DND-41 (cell line): ENCODE measurements at regions not wholly inside any gene's neighbourhood (a gene's known extent, or its start where the extent isn't known, plus 50 kb on each side); places are given as distances from the start of the nearest gene placed in this dataset.
"Not testable (repeated sequence)": the region's sequence is repeated elsewhere in the genome, so short reads cannot be mapped to it uniquely, and the experiment has no call there.

Experiments
- CTCF ChIP-seq: IDR thresholded peaks from 2 replicates; pipeline ENCODE4 v1.5.1; 2012; ENCODE audit warnings: borderline replicate concordance, low read length, moderate library complexity, mild to moderate bottlenecking; ENCODE audit not compliant: poor library complexity, severe bottlenecking; ENCODE audit errors: extremely low read depth
- EZH2 ChIP-seq: IDR thresholded peaks from 3 replicates; pipeline ENCODE4 v1.6.1; 2012; ENCODE audit warnings: borderline replicate concordance, low read depth, mild to moderate bottlenecking, moderate library complexity, low read length, inconsistent platforms; ENCODE audit not compliant: severe bottlenecking

- not testable (repeated sequence) for TF ChIP-seq CTCF, EZH2
Measured at GRCh38 chr13:18663222-18663621, 518.4 kb downstream of the TUBA3C start.
